Mesodermal cell (in vitro differentiated cells): ENCODE measurements at regions not wholly inside any gene's neighbourhood (a gene's known extent, or its start where the extent isn't known, plus 50 kb on each side); places are given as distances from the start of the nearest gene placed in this dataset.
A peak's percentile ranks its signal among the peaks of the same experiment; 100 is the strongest.
"Not testable (repeated sequence)": the region's sequence is repeated elsewhere in the genome, so short reads cannot be mapped to it uniquely, and the experiment has no call there.

Experiments
- H3K27ac ChIP-seq: 2 replicates; pipeline ENCODE4 v1.7.0; 2013; ENCODE audit warnings: mild to moderate bottlenecking, low read depth, low read length, moderate library complexity; ENCODE audit not compliant: severe bottlenecking
- H3K36me3 ChIP-seq: 2 replicates; pipeline ENCODE4 v1.7.1; 2013; ENCODE audit warnings: mild to moderate bottlenecking, low read length, moderate library complexity; ENCODE audit not compliant: control insufficient read depth, insufficient read depth
- H3K4me1 ChIP-seq: one replicate; pipeline ENCODE4 v1.7.1; 2013; ENCODE audit warnings: mild to moderate bottlenecking, low read length; ENCODE audit not compliant: insufficient read depth, control insufficient read depth, poor library complexity, severe bottlenecking
- H3K4me3 ChIP-seq: 2 replicates; pipeline ENCODE4 v1.7.0; 2013; ENCODE audit warnings: low read length, control low read depth, mild to moderate bottlenecking; ENCODE audit not compliant: insufficient read depth, poor library complexity, severe bottlenecking; ENCODE audit errors: extremely low read depth
- H3K9me3 ChIP-seq: 2 replicates; pipeline ENCODE4 v1.7.1; 2013; ENCODE audit warnings: mild to moderate bottlenecking, low read length, moderate library complexity; ENCODE audit not compliant: control insufficient read depth
- WGBS, 2 experiments: methylation state at CpG; one replicate each; pipeline ENCODE4 v1.1.5; 2013; ENCODE audit warnings: missing lambda C conversion rate in 2 of 2; ENCODE audit not compliant: insufficient coverage in 2 of 2; 5-methylcytosine and 5-hydroxymethylcytosine counted together

GRCh38 chr1:173364827-173365226 is 112.3 kb upstream of the PRDX6 start:
- no peaks in the 10 kb centered on the region for H3K4me1 ChIP-seq
- no CpG with 5 or more reads among the region's 3 CpGs for WGBS, 2 experiments
- H3K36me3 ChIP-seq = no peaks in the 10 kb centered on the region

GRCh38 chr1:173365341-173365740 is 111.8 kb upstream of the PRDX6 start:
- Histone ChIP-seq H3K4me1 (no peaks in the 10 kb centered on the region), H3K36me3 (no peaks in the 10 kb centered on the region), H3K9me3 (no peaks in the 10 kb centered on the region), H3K27ac (no peak overlapping the region), H3K4me3 (no peak overlapping the region)
- WGBS, 2 experiments = no CpG with 5 or more reads among the region's 1 CpG

More at GRCh38 chr1:173364827-173365226, 112.3 kb upstream of the PRDX6 start:
- Histone ChIP-seq H3K9me3 (no peaks in the 10 kb centered on the region), H3K4me3 (no peak overlapping the region), H3K27ac (no peak overlapping the region)

- H3K4me1 ChIP-seq = no peaks in the 10 kb centered on the region
- H3K4me3 ChIP-seq = no peak overlapping the region
- H3K27ac ChIP-seq = no peak overlapping the region
- WGBS, 2 experiments = 92 to 96% methylated on average over 4 to 5 of the region's 6 CpGs
- no peaks in the 10 kb centered on the region for H3K9me3 ChIP-seq
- H3K36me3 ChIP-seq = no peaks in the 10 kb centered on the region
These were observed 110.0 kb upstream of the PRDX6 start for GRCh38 chr1:173367136-173367535.

- not testable (repeated sequence) for H3K36me3 ChIP-seq, H3K27ac ChIP-seq, H3K4me3 ChIP-seq, H3K4me1 ChIP-seq, H3K9me3 ChIP-seq
- 100% methylated on average over 1 of the region's 3 CpGs; no CpG with 5 or more reads in 1 of the 2 experiments for WGBS, 2 experiments
These were observed 106.5 kb upstream of the PRDX6 start for GRCh38 chr1:173370586-173370985.

GRCh38 chr1:173376065-173376464 is 101.1 kb upstream of the PRDX6 start:
- not testable (repeated sequence) for H3K36me3 ChIP-seq, H3K4me3 ChIP-seq, H3K9me3 ChIP-seq, H3K27ac ChIP-seq, H3K4me1 ChIP-seq
- WGBS, 2 experiments = no CpG with 5 or more reads among the region's 1 CpG

- Histone ChIP-seq H3K27ac (no peak overlapping the region), H3K36me3 (no peaks in the 10 kb centered on the region), H3K4me3 (no peak overlapping the region), H3K9me3 (peaks cover 8% of the 10 kb centered on the region), H3K4me1 (no peaks in the 10 kb centered on the region)
- WGBS, 2 experiments = 90 to 97% methylated on average over 13 of the region's 13 CpGs
These were observed 99.9 kb upstream of the PRDX6 start for GRCh38 chr1:173377266-173377665.

GRCh38 chr1:173383351-173383750 is 93.8 kb upstream of the PRDX6 start:
- Histone ChIP-seq H3K36me3 (no peaks in the 10 kb centered on the region), H3K27ac (no peak overlapping the region), H3K4me3 (no peak overlapping the region), H3K9me3 (no peaks in the 10 kb centered on the region), H3K4me1 (no peaks in the 10 kb centered on the region)
- 100% methylated on average over 1 of the region's 1 CpG; no CpG with 5 or more reads in 1 of the 2 experiments for WGBS, 2 experiments

- Histone ChIP-seq H3K27ac (no peak overlapping the region), H3K9me3 (no peaks in the 10 kb centered on the region), H3K4me1 (peaks cover 7% of the 10 kb centered on the region), H3K4me3 (no peak overlapping the region), H3K36me3 (no peaks in the 10 kb centered on the region)
- 80 to 83% methylated on average over 1 of the region's 1 CpG for WGBS, 2 experiments
These were observed 88.8 kb upstream of the PRDX6 start for GRCh38 chr1:173388352-173388751.

GRCh38 chr1:173392895-173393658 is 84.1 kb upstream of the PRDX6 start:
- H3K27ac ChIP-seq = peak overlapping the region; percentile 65

GRCh38 chr1:173393659-173394000 is 83.5 kb upstream of the PRDX6 start:
- H3K27ac ChIP-seq = peak overlapping the region; percentile 65
- no peaks in the 10 kb centered on the region for H3K36me3 ChIP-seq

More at GRCh38 chr1:173392895-173393658, 84.1 kb upstream of the PRDX6 start:
- Histone ChIP-seq H3K4me3 (no peak overlapping the region), H3K36me3 (no peaks in the 10 kb centered on the region), H3K9me3 (no peaks in the 10 kb centered on the region), H3K4me1 (peaks cover 12% of the 10 kb centered on the region)
- WGBS, 2 experiments = 49 to 64% methylated on average over 7 of the region's 8 CpGs

GRCh38 chr1:173394813-173395212 is 82.3 kb upstream of the PRDX6 start:
- not testable (repeated sequence) for H3K36me3 ChIP-seq, H3K27ac ChIP-seq, H3K4me3 ChIP-seq, H3K9me3 ChIP-seq
- H3K4me1 ChIP-seq = peaks cover 12% of the 10 kb centered on the region

More at GRCh38 chr1:173393659-173394000, 83.5 kb upstream of the PRDX6 start:
- WGBS, 2 experiments = 100% methylated on average over 1 of the region's 1 CpG; no CpG with 5 or more reads in 1 of the 2 experiments
- H3K4me1 ChIP-seq = peaks cover 12% of the 10 kb centered on the region
- no peak overlapping the region for H3K4me3 ChIP-seq
- H3K9me3 ChIP-seq = no peaks in the 10 kb centered on the region
